H9 (cell line): ENCODE measurements at regions not wholly inside any gene's neighbourhood (a gene's known extent, or its start where the extent isn't known, plus 50 kb on each side); places are given as distances from the start of the nearest gene placed in this dataset.

ENCODE experiments used
- DNase-seq: peaks from one replicate; pipeline ENCODE4 v3.0.0-alpha.2; 2017
- H2AFZ ChIP-seq: one replicate; pipeline ENCODE4 v1.6.1; 2013; ENCODE audit warnings: mild to moderate bottlenecking, low read length, control low read depth, moderate library complexity
- H2AK5ac ChIP-seq: 2 replicates; pipeline ENCODE4 v1.6.1; 2013; ENCODE audit warnings: low read length, control low read depth, mixed read lengths; ENCODE audit not compliant: insufficient read length
- H2BK120ac ChIP-seq: one replicate; pipeline ENCODE4 v1.6.1; 2013; ENCODE audit warnings: low read depth, mild to moderate bottlenecking, low read length, control low read depth, inconsistent platforms; ENCODE audit not compliant: poor library complexity, severe bottlenecking
- H2BK12ac ChIP-seq: 2 replicates; pipeline ENCODE4 v1.6.1; 2013; ENCODE audit warnings: low read length, control low read depth, mixed read lengths, low read depth; ENCODE audit not compliant: insufficient read length
- H2BK15ac ChIP-seq: 2 replicates; pipeline ENCODE4 v1.6.1; 2013; ENCODE audit warnings: low read depth, low read length, control low read depth
- H2BK20ac ChIP-seq: one replicate; pipeline ENCODE4 v1.6.1; 2013; ENCODE audit warnings: low read depth, mild to moderate bottlenecking, low read length, control low read depth, inconsistent platforms; ENCODE audit not compliant: poor library complexity, severe bottlenecking
- H2BK5ac ChIP-seq: 2 replicates; pipeline ENCODE4 v1.6.1; 2013; ENCODE audit warnings: low read length, control low read depth, mixed read lengths; ENCODE audit not compliant: insufficient read length
- H3K14ac ChIP-seq: 2 replicates; pipeline ENCODE4 v1.6.1; 2013; ENCODE audit warnings: low read length, control low read depth; ENCODE audit not compliant: insufficient read depth
- H3K18ac ChIP-seq: 2 replicates; pipeline ENCODE4 v1.6.1; 2013; ENCODE audit warnings: low read depth, mild to moderate bottlenecking, mixed read lengths, low read length, control low read depth; ENCODE audit not compliant: insufficient read length
- H3K23ac ChIP-seq: 2 replicates; pipeline ENCODE4 v1.6.1; 2013; ENCODE audit warnings: low read length, control low read depth, mixed read lengths, low read depth; ENCODE audit not compliant: insufficient read length
- H3K23me2 ChIP-seq: 2 replicates; pipeline ENCODE4 v1.6.1; 2013; ENCODE audit warnings: low read depth, mild to moderate bottlenecking, mixed read lengths, low read length, control low read depth; ENCODE audit not compliant: insufficient read length, poor library complexity, severe bottlenecking
- H3K27ac ChIP-seq: 2 replicates; pipeline ENCODE4 v1.5.1; 2013; ENCODE audit warnings: low read length, control low read depth, mixed read lengths, low read depth; ENCODE audit not compliant: insufficient read length
- H3K27me3 ChIP-seq: 2 replicates; pipeline ENCODE4 v1.6.1; 2013; ENCODE audit warnings: low read length, control low read depth, inconsistent platforms; ENCODE audit not compliant: insufficient read depth
- H3K4ac ChIP-seq: 2 replicates; pipeline ENCODE4 v1.6.1; 2013; ENCODE audit warnings: low read depth, mild to moderate bottlenecking, control low read depth, inconsistent platforms, low read length, moderate library complexity
- H3K4me1 ChIP-seq: 2 replicates; pipeline ENCODE4 v1.6.1; 2013; ENCODE audit warnings: low read length, control low read depth, inconsistent platforms; ENCODE audit not compliant: insufficient read depth
- H3K4me2 ChIP-seq: 2 replicates; pipeline ENCODE4 v1.6.1; 2013; ENCODE audit warnings: low read length, control low read depth, mixed read lengths; ENCODE audit not compliant: insufficient read length, insufficient read depth
- H3K56ac ChIP-seq: 2 replicates; pipeline ENCODE4 v1.6.1; 2013; ENCODE audit warnings: low read depth, mild to moderate bottlenecking, mixed read lengths, low read length, control low read depth; ENCODE audit not compliant: insufficient read length
- H3K79me1 ChIP-seq: 2 replicates; pipeline ENCODE4 v1.6.1; 2013; ENCODE audit warnings: low read depth, mild to moderate bottlenecking, moderate library complexity, low read length, control low read depth, inconsistent platforms; ENCODE audit not compliant: insufficient read depth, poor library complexity, severe bottlenecking
- H3K79me2 ChIP-seq: 2 replicates; pipeline ENCODE4 v1.6.1; 2013; ENCODE audit warnings: low read length, control low read depth, inconsistent platforms; ENCODE audit not compliant: insufficient read depth
- H3K9ac ChIP-seq: 2 replicates; pipeline ENCODE4 v1.6.1; 2013; ENCODE audit warnings: low read length, control low read depth, mixed read lengths; ENCODE audit not compliant: insufficient read length; ENCODE audit errors: extremely low read depth
- H3K9me3 ChIP-seq: one replicate; pipeline ENCODE4 v1.6.1; 2013; ENCODE audit warnings: low read depth, low read length, inconsistent platforms; ENCODE audit not compliant: control insufficient read depth
- H3T11ph ChIP-seq: one replicate; pipeline ENCODE4 v1.6.1; 2013; ENCODE audit warnings: mild to moderate bottlenecking, low read length, control low read depth, inconsistent platforms
- H4K20me1 ChIP-seq: one replicate; pipeline ENCODE4 v1.6.1; 2013; ENCODE audit not compliant: control insufficient read depth, insufficient read length, insufficient read depth
- H4K5ac ChIP-seq: 2 replicates; pipeline ENCODE4 v1.6.1; 2013; ENCODE audit warnings: low read depth, mild to moderate bottlenecking, mixed read lengths, low read length, control low read depth; ENCODE audit not compliant: insufficient read length
- H4K8ac ChIP-seq: replicated peaks from 2 replicates; pipeline ENCODE4 v1.6.1; 2013; ENCODE audit warnings: low read length, control low read depth, mixed read lengths, low read depth; ENCODE audit not compliant: insufficient read length
- H4K91ac ChIP-seq: 2 replicates; pipeline ENCODE4 v1.6.1; 2013; ENCODE audit warnings: low read depth, mild to moderate bottlenecking, moderate library complexity, mixed read lengths, low read length, control low read depth; ENCODE audit not compliant: insufficient read length
- H3K27ac Mint-ChIP-seq, 3 experiments: 2 replicates in 2 of 3; 3 replicates in 1 of 3; pipeline ENCODE4 v1.8.0; 2020 to 2021; ENCODE audit warnings: mixed read lengths in 3 of 3, mild to moderate bottlenecking in 1 of 3, moderate library complexity in 1 of 3
- H3K27me3 Mint-ChIP-seq: 2 replicates; pipeline ENCODE4 v1.8.0; 2021; ENCODE audit warnings: low read depth, mild to moderate bottlenecking, moderate library complexity, mixed read lengths
- H3K36me3 Mint-ChIP-seq, 3 experiments: 2 replicates in 2 of 3; 3 replicates in 1 of 3; pipeline ENCODE4 v1.8.0; 2020 to 2021; ENCODE audit warnings: low read depth in 3 of 3, mixed read lengths in 3 of 3; ENCODE audit not compliant: insufficient read depth in 1 of 3
- H3K4me1 Mint-ChIP-seq, 2 experiments: 2 replicates each; pipeline ENCODE4 v1.8.0; 2020; ENCODE audit warnings: mixed read lengths in 2 of 2
- H3K4me3 Mint-ChIP-seq, 2 experiments: 2 replicates in 1 of 2; 3 replicates in 1 of 2; pipeline ENCODE4 v1.8.0; 2020 to 2021; ENCODE audit warnings: mild to moderate bottlenecking in 2 of 2, mixed read lengths in 2 of 2, moderate library complexity in 1 of 2
- H3K9me3 Mint-ChIP-seq, 2 experiments: 2 replicates in 1 of 2; 3 replicates in 1 of 2; pipeline ENCODE4 v1.8.0; 2020; ENCODE audit warnings: mild to moderate bottlenecking in 2 of 2, mixed read lengths in 2 of 2, moderate library complexity in 1 of 2
- WGBS: extraction: QIAGEN DNeasy Blood & Tissue Kit; methylation state at CpG from one replicate; pipeline ENCODE4 v1.1.7; 2013; ENCODE audit warnings: missing lambda C conversion rate, low lambda C conversion rate, mixed read lengths; ENCODE audit not compliant: insufficient read length; ENCODE audit errors: extremely low coverage; 5-methylcytosine and 5-hydroxymethylcytosine counted together
- TF ChIP-seq, protein P1 (sequence below): fragments of 200-600 bp; sonication (generic); conservative IDR thresholded peaks from 3 replicates; pipeline ENCODE4 v1.8.0; 2021; ENCODE audit warnings: antibody characterized with exemption, mild to moderate bottlenecking

DNA sequence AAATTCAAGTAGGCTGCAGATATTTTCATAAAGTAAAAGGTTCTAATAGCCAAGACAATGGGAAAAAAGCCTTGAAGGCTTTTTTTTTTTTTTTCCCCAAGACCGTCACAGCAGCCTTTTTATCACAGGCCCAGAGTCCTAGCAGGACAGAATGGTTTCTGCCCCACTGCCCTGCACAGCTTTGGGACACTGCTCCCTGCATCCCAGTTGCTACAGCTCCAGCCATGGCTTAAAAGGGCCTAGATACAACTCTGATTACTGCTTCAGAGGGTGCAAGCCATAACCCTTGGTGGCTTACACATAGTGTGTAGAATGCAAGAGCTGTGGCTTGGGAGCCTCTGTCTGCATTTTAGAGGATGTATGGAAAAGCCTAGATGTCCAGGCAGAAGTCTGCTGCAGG, 1362.8 kb downstream of the SLITRK5 start:
- Histone ChIP-seq H3K79me1 (no peaks in the 10 kb centered on the region), H2BK12ac (no peak overlapping the region), H4K91ac (no peak overlapping the region), H3K23ac (no peak overlapping the region), H3K79me2 (no peaks in the 10 kb centered on the region), H2AK5ac (no peak overlapping the region), H4K5ac (no peak overlapping the region), H3K9me3 (peaks cover 9% of the 10 kb centered on the region), H3K14ac (no peak overlapping the region), H3T11ph (no peak overlapping the region), H3K27ac (no peak overlapping the region), H3K27me3 (no peaks in the 10 kb centered on the region), H3K23me2 (no peaks in the 10 kb centered on the region), H3K4ac (no peak overlapping the region), H4K20me1 (no peaks in the 10 kb centered on the region), H3K18ac (no peak overlapping the region), H3K9ac (no peak overlapping the region), H2AFZ (no peak overlapping the region), H4K8ac (no peak overlapping the region), H2BK120ac (no peak overlapping the region), H3K4me2 (no peak overlapping the region), H3K56ac (no peak overlapping the region), H2BK20ac (no peak overlapping the region), H3K4me1 (no peaks in the 10 kb centered on the region), H2BK15ac (no peak overlapping the region), H2BK5ac (no peak overlapping the region)
- H3K4me1 Mint-ChIP-seq, result peaks cover 0 to 4% of the 10 kb centered on the region in 2 experiments; a peak in 2 of 4 replicates
- peaks cover 12 to 26% (median 15%) of the 10 kb centered on the region in 3 experiments for H3K36me3 Mint-ChIP-seq
- TF ChIP-seq, protein P1, sequence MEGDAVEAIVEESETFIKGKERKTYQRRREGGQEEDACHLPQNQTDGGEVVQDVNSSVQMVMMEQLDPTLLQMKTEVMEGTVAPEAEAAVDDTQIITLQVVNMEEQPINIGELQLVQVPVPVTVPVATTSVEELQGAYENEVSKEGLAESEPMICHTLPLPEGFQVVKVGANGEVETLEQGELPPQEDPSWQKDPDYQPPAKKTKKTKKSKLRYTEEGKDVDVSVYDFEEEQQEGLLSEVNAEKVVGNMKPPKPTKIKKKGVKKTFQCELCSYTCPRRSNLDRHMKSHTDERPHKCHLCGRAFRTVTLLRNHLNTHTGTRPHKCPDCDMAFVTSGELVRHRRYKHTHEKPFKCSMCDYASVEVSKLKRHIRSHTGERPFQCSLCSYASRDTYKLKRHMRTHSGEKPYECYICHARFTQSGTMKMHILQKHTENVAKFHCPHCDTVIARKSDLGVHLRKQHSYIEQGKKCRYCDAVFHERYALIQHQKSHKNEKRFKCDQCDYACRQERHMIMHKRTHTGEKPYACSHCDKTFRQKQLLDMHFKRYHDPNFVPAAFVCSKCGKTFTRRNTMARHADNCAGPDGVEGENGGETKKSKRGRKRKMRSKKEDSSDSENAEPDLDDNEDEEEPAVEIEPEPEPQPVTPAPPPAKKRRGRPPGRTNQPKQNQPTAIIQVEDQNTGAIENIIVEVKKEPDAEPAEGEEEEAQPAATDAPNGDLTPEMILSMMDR, result no peak
- H3K27me3 Mint-ChIP-seq, result no peaks in the 10 kb centered on the region
- WGBS, result no CpG with 5 or more reads among the region's 1 CpG
- peaks cover 23 to 32% of the 10 kb centered on the region in 2 experiments for H3K9me3 Mint-ChIP-seq
- DNase-seq, result no peak
- no peak overlapping the region for H3K27ac Mint-ChIP-seq
- no peak overlapping the region for H3K4me3 Mint-ChIP-seq
